GM19351 (cell line): ENCODE measurements at regions not wholly inside any gene's neighbourhood (a gene's known extent, or its start where the extent isn't known, plus 50 kb on each side); places are given as distances from the start of the nearest gene placed in this dataset.
"Not testable (repeated sequence)": the region's sequence is repeated elsewhere in the genome, so short reads cannot be mapped to it uniquely, and the experiment has no call there.

Source experiments
- ATAC-seq: cut with Tn5 transposase; IDR thresholded peaks from one replicate; pipeline ENCODE4 v1.9.1; 2021; ENCODE audit warnings: mild to moderate bottlenecking, moderate library complexity; ENCODE audit not compliant: unreplicated experiment

DNA sequence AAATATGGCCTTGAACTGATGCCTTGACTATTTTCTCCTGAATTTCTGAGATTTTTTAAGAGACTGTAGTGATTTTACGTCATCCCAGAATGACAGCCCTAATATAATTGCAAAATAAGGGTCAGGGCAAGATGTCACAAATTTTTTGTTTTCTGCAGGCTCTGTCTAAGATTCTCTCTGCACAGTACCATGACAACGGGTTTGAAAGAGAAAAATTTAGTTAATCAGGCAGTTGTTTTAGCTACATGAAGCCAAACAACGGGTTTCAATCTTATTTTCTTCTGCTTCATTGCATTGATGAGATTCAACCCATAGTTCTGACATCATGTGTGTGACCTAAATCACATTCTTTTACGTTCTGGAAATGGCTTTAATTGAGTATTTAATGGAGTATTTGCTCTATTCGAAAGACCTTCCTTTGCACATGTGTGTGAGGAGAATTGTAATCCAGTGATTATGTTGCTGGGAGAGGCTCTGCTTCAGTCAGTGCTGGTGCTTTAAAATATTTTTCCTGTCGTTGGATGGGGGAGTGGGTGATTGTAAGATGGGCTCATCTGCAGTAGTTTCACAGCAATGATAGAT is 118.0 kb upstream of the RHOBTB1 start:
- ATAC-seq = no peak

DNA sequence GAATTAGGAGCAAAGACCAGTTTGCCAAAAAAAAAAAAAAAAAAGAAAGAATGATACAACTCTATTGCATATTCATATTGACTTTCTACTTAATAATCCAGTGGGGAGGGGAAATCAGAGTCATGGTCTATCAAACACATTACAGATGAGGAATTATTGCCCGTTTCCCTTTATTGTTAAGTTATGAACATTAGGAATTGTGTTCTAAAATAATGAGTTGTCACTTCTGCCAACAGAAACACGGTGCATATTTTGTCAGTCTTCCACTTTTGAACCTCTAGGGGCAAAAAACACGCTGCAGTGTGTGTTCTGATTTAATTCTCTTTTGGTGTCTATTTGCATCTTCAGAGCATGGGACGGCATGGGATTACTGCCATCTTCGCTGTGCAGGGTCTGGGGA is 115.7 kb upstream of the RHOBTB1 start:
- no peak for ATAC-seq

DNA sequence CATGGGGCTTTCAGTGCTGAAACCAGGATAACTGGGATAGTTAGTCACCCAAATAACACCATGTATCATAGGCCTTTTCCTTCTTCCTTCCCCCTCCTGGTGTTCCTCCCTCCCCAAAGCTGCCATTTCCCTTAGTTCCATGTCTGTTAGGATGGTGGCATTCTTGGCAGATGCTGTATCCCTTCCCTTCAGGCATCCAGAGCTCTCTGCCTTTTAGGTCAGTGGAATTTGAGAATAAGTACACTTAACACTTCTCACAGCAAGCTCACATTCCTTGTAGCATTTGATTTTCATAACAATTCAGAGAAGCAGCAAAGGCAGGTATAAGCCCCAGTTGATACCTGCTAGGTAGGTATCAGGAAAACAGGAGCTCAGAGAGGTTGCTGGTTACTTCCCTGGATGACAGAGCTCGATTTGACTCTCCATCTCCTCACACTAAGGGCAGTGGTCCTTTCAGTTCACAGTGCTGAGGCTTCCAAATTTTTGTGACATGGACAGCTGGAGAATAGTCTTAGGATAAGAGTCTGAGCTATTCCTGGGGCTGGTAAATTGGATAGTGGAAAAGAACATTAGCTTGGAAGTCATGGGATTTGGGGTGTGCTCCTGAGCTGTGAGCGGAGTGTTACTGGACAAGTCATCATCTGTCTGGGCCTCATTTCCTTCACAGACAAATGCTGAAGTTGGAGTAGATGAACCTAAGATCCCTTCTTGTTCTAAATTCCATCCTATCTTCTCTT is 108.7 kb upstream of the RHOBTB1 start:
- no peak for ATAC-seq

DNA sequence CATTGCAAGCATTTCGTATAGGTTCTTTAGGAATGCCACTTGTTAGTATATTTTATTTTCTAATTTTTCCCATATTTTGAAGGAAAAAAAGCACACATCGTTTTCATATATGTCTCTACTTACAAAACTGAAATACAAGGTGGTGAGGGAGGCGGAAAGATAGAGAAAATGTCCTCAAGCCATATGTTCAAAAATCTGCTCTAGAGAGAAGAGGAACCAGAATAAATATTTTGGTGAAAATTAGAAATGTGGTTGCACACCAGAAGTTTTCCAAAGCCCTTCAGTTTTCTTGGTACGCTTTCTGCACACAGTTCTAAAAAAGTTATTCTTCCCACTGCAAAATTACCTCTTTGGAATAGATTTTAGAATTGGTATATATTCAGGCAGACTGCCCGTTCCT is 107.4 kb upstream of the RHOBTB1 start:
- ATAC-seq = no peak

DNA sequence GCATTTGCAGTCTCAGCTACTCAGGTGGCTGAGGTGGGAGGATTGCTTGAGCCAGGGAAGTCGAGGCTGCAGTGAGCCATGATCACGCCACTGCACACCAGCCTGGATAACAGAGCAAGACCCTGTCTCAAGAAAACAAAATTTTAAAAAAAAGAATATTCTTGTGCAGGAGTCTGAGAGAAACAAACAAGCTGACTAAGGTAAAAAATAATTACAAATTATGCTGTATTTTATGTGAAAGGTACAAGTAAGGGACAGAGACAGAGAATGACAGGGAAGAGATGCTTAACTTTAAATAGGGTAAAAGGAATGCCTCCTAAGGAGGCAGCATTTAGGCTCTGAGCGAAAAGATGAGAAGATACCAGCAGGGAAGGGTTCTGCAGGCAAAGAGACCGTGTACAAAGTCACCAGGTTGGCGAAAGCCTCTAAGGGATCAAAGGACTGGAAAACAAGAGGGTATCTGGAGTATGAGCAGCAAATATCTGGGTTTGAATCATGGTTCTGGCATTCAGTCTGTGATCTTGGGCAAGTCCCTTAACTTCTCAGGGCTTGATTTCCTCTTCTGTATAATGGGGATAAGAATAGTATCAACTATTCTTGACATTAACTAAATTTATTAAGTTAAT is 106.2 kb upstream of the RHOBTB1 start:
- no peak for ATAC-seq

DNA sequence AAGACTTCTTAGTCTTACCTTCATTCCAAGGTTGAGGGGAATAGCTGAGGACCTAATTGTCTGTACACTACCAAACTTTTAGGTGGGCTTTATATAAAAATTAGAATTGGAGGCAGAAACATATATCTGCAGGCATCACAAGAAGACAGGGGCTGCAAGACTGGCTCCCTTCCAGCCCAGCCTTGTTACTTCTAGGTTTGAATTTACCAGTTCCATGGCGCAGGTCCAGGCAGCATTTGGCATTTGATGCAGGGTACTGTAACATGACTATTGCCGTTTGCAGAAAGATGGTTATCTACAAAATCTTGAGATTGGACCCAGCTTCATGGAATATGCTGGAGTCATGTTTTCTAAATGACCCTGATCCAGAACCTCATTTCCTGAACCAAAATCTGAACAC is 105.4 kb upstream of the RHOBTB1 start:
- ATAC-seq = no peak

DNA sequence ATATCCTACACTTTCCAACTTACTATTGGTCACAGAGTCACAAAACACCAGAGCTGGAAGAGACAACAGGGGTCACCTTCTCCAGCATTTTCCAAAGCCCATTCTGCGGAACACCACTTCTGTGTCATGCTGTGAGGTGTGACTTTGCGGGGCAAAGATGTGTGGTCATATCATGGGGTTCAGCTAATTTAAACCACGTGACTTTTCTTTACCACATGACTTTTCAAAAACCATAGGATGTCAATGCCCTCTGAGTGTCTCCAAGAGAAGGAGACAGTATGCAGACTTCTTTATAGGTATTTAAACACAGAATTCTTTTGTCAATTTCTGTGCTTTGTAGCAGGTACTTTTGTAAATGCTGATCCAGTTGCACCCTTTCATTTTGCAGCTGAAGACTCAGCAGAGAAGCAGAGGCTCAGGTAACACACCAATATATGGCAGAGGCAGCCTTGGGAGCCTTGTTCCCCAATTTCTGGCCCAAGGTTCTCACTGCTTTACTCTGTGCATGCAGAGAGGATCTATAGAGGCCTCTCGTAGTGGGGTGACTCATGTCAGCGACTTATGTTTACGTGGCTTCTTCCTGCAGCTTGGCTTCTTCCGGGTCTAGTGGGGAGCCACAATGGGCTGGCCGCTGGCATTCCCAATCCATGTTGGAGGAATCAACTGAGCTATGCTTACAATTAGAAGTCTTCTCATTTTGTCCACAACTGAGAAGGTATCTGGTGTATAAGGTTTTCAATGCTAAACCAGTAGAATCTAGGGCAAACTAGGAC is 104.0 kb upstream of the RHOBTB1 start:
- ATAC-seq = no peak

DNA sequence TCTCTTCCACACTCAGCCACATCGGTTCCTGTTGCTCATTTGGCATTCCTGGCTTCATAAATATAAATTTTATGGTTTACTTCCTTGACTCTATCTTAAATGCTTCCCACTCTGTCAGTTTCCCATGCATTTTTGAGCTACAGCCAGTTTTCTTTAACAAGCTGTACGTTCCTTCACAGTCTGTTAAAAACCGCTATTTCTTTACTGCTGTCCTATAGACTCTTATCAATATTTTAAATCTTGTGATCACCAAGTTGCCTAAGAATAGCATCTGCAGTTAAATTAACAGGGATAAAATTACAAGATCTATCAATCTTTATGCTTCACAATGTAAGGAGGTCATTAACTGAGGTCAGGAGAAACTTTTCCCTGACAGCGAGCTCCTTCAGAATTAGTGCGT is 103.1 kb upstream of the RHOBTB1 start:
- ATAC-seq = no peak

DNA sequence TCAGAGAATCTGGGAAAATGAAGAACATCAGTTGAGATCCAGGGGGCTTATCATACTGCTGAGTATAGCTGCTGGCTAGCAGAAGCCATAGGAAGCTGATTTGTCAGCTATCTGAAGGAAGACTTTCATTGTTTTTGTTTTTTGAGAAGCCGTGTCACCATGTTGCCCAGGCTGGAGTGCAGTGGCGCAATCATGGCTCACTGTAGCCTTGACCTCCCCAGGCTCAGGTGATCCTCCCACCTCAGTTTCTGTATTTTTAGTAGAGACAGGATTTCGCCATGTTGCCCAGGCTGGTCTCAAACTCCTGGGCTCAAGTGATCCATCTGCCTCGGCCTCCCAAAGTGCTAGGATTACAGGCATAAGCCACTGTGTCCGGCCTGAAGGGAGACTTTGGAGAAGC is 101.5 kb upstream of the RHOBTB1 start:
- not testable (repeated sequence) for ATAC-seq

DNA sequence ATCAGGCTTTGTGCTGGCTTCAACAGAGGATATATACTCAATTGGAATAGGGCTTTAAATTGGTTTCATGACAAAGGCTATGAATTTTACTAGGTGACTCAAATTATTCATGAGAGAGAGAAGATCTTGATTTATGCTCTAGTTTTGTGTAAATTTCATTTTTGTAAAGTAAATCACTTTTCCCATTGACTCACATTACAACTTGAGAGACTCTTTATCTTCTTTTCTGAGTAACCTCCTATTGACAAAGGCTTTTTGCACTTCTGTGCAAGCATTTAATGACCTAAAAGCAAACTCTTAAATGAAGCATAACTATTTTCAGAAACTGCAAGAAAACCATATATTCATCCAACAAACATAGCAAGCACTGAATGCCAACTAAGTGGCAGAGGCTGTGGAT is 98.5 kb upstream of the RHOBTB1 start:
- ATAC-seq = no peak

DNA sequence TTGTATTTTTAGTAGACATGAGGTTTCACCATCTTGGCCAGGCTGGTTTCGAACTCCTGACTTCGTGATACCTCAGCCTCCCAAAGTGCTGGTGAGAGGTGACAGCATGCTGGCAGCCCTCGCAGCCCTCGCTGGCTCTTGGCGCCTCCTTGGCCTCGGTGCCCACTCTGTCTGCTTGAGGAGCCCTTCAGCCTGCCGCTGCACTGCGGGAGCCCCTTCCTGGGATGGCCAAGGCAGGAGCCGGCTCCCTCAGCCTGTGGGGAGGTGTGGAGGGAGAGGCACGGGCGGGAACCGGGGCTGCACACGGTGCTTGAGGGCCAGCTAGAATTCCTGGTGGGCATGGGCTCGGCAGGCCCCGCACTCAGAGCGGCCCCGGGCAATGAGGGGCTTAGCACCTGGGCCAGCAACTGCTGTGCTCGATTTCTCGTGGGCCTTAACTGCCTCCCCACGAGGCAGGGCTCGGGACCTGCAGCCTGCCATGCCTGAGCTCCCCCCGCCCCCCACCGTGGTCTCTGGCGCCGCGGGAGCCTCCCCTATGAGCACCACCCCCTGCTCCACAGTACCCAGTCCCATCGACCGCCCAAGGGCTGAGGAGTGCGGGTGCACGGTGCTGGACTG is 96.5 kb upstream of the RHOBTB1 start:
- ATAC-seq = no peak

DNA sequence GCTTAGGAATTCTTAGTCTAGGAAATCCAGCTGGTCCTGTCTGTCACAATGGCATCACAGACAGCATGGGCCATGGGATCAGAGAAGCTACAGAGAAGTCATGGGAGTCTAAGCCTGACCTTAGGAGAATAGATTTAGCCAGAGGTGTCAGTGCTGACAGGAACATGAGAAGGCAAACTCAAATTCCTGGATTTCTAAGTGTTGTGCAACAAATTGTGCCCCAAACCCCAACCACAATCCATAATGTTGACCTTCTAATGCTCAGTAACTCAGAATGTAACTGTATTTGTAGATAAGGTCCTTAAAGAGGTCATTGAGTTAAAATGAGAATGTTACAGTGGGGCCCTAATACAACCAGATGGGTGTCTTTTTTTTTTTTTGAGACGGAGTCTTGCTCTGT is 95.9 kb upstream of the RHOBTB1 start:
- no peak for ATAC-seq

DNA sequence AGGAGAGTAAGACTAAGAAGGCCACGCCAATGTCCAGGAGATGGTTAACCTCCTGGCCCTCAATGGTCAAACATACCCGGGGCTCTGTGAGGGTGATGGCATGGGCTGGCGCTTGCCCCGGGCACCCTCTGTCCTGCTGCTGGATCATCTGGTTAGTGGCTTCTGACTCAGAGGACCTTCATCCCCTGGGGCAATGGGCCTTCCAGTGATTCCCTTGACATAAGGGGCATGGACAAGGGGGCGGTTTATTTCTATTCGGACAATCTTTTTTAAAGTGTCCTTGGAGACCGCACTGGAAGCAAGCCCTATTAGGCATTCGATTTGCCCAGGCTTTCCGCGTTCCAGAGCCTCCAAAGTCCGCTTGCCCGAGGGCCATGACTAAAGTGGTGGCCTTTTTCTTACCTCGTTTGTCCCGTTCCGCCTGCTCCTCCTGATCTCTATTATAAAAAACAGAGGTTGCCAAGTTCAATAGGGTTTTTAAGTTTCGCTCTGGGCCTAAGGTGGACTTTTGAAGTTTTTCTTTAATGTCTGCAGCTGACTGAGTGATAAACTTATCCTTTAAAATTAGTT is 93.4 kb upstream of the RHOBTB1 start:
- not testable (repeated sequence) for ATAC-seq

DNA sequence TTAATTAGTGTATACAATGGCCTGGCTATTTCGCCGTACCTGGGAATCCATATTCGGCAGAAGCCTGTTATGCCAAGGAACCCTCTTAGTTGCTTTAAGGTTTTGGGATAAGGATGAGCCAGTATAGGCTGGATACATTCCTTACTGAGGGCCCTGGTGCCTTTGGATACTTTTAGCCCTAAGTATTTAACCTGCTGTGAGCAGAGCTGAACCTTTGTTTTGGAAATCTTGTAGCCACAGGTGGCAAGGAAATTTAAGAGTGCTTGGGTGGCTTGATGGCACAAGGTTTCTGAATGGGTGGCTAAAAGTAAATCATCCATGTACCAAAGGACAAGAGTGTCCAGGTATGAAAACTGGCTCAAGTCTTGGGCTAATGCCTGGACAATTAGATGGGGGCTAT is 92.2 kb upstream of the RHOBTB1 start:
- not testable (repeated sequence) for ATAC-seq

DNA sequence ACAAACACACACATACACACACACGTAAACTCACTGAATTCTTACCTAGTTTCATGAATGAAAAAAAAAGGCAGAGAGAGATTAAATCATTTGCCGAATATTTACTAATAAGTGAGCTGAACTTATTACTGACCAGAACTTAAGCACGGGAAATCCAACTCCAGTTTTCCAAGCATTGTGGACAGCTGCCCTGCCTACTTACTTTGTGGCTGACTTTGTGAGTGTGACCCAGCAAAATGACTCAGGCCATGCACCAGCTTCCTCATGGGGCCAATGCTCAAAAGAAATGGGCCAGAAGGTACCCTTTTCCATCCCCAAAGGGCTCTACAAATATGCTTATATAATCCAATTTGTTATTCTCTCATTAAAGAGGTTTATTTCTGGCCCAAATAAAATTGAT is 87.4 kb upstream of the RHOBTB1 start:
- no peak for ATAC-seq

DNA sequence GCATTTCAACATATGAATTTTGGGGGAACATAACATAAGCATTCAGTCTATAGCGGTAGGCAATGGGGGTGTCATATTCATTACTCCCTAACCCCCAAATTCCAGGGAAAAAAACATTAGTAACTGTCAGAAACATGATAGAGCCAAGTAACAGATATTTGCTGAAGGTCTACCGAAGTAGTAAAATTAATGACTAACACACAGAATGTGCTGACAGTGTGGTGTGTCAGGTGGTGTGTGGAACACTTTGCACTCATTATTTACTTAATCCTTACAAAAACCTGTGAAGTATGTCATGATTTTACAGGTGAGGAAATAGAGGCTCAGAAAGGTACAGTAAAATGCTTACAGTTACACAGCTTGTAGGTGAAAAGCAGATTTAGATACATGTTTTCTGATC is 85.4 kb upstream of the RHOBTB1 start:
- ATAC-seq = no peak

DNA sequence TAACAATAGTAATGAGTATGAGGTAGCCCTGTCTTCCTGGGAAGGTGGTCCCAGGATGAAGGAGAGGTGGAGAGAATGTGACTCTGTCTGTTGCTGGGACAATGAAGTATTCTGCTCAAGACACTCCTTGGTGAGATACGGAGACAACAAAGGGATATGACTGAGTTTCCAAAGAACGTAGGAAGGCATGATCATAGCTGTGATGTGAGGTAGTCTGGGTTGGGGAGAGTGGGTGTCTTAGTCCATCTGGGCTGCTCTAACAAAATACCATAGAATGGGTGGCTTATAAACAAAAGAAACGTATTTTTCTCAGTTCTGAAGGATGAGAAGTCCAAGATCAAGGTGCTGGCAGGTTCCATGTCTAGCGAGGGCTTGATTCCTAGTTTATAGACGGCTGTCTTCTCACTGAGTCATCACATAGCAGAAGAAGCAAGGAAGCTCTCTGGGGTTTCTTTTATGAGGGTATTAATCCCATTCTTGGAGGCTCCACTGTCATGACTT is 84.9 kb upstream of the RHOBTB1 start:
- no peak for ATAC-seq

DNA sequence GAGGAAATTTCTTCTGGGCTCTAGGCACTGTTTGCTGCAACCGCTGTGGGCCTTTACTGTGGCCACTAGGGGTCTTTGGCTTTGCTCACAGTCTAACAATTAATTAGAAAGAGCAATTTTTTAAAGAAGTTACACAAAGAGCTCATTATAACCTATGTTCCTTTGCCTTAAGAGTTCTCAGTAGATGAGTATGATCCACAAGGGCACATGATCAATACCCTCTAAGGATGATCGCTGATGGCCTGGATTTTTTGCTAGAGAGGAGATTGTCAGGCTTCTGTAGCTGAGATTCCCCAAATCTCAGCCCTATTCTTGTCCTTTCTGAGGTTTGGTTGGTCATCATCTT is 80.8 kb upstream of the RHOBTB1 start:
- ATAC-seq = no peak

DNA sequence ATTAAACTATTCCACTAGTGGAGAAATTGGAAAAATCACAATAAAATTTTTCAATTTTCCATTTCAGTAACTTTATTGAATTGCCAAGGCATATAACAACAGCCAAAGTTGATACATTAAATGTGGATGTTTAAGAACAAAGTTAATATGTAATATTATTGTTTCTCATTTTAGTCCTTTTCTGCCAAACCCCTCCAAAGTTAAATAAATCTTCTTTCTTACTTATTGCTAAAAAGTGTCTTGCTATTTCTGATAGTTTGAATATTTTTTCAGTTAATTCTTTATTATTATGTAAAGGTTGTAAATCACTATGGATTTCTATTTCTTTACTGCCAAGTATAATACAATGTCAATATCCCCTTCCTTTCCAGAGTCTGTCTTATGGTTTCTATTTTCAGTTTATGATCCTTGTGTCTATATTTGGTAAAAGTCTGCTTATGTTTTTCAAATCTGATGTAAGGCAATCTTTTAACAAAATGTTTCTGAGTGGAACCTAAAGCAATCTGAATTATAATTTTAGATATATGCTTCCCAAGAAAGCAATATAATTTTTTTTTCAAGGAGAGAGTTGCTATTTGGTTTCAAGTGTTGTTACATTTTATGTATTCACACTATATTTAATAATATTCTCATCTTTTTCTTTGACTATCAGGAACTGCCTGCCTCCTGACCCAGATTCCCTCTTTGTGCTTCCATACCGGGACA is 80.3 kb upstream of the RHOBTB1 start:
- no peak for ATAC-seq

DNA sequence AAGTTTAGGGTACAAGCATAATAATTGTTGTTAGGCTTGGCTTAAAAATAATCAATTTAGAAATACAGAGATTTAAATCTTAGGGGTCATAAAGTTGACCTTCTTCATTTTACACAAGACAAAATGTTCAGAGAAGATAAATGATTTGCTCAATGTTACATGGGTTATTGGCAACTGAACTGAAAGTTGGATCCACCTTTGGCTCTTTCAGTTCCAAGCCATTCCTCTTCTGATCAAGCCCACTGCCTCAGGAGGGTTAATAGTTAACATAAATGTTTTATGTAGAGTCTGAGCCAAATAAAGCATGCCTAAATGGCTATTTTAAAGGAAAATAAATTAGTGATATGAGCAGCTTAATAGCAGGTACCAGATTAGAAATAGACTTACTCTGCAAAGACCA is 79.1 kb upstream of the RHOBTB1 start:
- no peak for ATAC-seq
